GM19238 (cell line): ENCODE measurements at regions not wholly inside any gene's neighbourhood (a gene's known extent, or its start where the extent isn't known, plus 50 kb on each side); places are given as distances from the start of the nearest gene placed in this dataset.

Experiments used
- DNase-seq: peaks from one replicate; pipeline ENCODE4 v3.0.0; 2011; ENCODE audit warnings: low spot score; ENCODE audit not compliant: insufficient read length

- DNase-seq: no peak
Measured at GRCh38 chr22:27218012-27218920, 560.9 kb downstream of the MIAT start.

GRCh38 chr22:27219036-27219435, 561.6 kb downstream of the MIAT start:
- no peak for DNase-seq

- DNase-seq: no peak
Measured at GRCh38 chr22:27220339-27220738, 563.0 kb downstream of the MIAT start.

- no peak for DNase-seq
Measured at GRCh38 chr22:27222178-27222577, 564.8 kb downstream of the MIAT start.

- no peak for DNase-seq
Measured at GRCh38 chr22:27223317-27224177, 566.2 kb downstream of the MIAT start.

GRCh38 chr22:27224485-27225374, 567.3 kb downstream of the MIAT start:
- no peak for DNase-seq

- no peak for DNase-seq
Measured at GRCh38 chr22:27226666-27227065, 569.3 kb downstream of the MIAT start.

- DNase-seq: no peak
Measured at GRCh38 chr22:27228771-27229170, 571.4 kb downstream of the MIAT start.

GRCh38 chr22:27230189-27230588, 571.4 kb downstream of the MN1 start:
- DNase-seq: no peak

- DNase-seq: no peak
Measured at GRCh38 chr22:27231266-27231665, 570.3 kb downstream of the MN1 start.

- no peak for DNase-seq
Measured at GRCh38 chr22:27232077-27232476, 569.5 kb downstream of the MN1 start.

- DNase-seq: no peak
Measured at GRCh38 chr22:27237080-27237741, 564.3 kb downstream of the MN1 start.

- DNase-seq: no peak
Measured at GRCh38 chr22:27238935-27239510, 562.5 kb downstream of the MN1 start.

GRCh38 chr22:27239520-27239919, 562.0 kb downstream of the MN1 start:
- DNase-seq: no peak

- no peak for DNase-seq
Measured at GRCh38 chr22:27240298-27241075, 561.1 kb downstream of the MN1 start.

GRCh38 chr22:27241430-27242321, 559.9 kb downstream of the MN1 start:
- DNase-seq: no peak

GRCh38 chr22:27242474-27242873, 559.1 kb downstream of the MN1 start:
- no peak for DNase-seq

- no peak for DNase-seq
Measured at GRCh38 chr22:27242917-27243589, 558.5 kb downstream of the MN1 start.
